SK-N-MC (cell line): ENCODE measurements at regions not wholly inside any gene's neighbourhood (a gene's known extent, or its start where the extent isn't known, plus 50 kb on each side); places are given as distances from the start of the nearest gene placed in this dataset.

Experiments used
- EZH2 ChIP-seq: fragments of 200-600 bp; sonication (generic); IDR thresholded peaks from one replicate; pipeline ENCODE4 v1.6.1; 2017; ENCODE audit warnings: antibody characterized with exemption
- POLR2AphosphoS5 ChIP-seq: IDR thresholded peaks from 2 replicates; pipeline ENCODE4 v1.6.1; 2012; ENCODE audit warnings: mild to moderate bottlenecking, low read depth, low read length, borderline replicate concordance

- no peak for TF ChIP-seq POLR2AphosphoS5
- no peak for TF ChIP-seq EZH2
These were observed 249.9 kb upstream of the GATB start for GRCh38 chr4:152010710-152011079.
